ENCODE measurements at regions not wholly inside any gene's neighbourhood (a gene's known extent, or its start where the extent isn't known, plus 50 kb on each side); places are given as distances from the start of the nearest gene placed in this dataset.

DNA sequence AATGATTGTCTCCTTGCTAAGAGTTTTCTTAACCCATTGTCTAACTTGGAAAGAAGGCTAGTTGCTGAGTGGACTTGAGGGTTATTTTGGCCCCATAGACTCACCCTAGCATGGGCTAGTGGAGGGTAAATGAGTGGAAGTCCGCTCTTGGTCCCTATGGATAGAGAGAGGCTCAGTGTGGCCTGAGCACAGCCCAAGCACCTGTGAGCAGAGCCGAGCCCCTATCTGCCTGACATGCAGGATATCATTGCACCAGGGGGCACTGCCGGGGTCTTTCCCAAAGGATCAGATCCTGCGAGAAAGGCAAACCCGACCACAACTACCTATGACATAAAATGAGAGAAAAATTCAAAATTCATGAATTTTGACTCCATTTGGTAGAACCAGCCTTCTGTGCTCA is 70.6 kb upstream of the GGTLC1 start:
- DNase-seq (ENCODE audit: low read depth, low spot score) (no peak), ATAC-seq (no peak)
- POLR2A ChIA-PET: no interaction called here
- Histone ChIP-seq H3K27ac (ENCODE audit: low read length) (no peak overlapping the region), H3K4me3 (ENCODE audit: low read depth in 2 of 2, low read length in 2 of 2) (no peak overlapping the region), H3K36me3 (ENCODE audit: control insufficient read depth, insufficient read depth, low read length) (no peaks in the 10 kb centered on the region), H3K9me3 (ENCODE audit: control insufficient read depth, insufficient read depth, low read depth, low read length) (no peaks in the 10 kb centered on the region), H3K4me1 (ENCODE audit: control insufficient read depth, insufficient read depth, low read length) (no peaks in the 10 kb centered on the region), H3K27me3 (ENCODE audit: control insufficient read depth, insufficient read depth, low read length) (no peaks in the 10 kb centered on the region; the same call in 1 of the 2 replicates)
- CTCF ChIA-PET: no interaction called here
- TF ChIP-seq, protein P1, sequence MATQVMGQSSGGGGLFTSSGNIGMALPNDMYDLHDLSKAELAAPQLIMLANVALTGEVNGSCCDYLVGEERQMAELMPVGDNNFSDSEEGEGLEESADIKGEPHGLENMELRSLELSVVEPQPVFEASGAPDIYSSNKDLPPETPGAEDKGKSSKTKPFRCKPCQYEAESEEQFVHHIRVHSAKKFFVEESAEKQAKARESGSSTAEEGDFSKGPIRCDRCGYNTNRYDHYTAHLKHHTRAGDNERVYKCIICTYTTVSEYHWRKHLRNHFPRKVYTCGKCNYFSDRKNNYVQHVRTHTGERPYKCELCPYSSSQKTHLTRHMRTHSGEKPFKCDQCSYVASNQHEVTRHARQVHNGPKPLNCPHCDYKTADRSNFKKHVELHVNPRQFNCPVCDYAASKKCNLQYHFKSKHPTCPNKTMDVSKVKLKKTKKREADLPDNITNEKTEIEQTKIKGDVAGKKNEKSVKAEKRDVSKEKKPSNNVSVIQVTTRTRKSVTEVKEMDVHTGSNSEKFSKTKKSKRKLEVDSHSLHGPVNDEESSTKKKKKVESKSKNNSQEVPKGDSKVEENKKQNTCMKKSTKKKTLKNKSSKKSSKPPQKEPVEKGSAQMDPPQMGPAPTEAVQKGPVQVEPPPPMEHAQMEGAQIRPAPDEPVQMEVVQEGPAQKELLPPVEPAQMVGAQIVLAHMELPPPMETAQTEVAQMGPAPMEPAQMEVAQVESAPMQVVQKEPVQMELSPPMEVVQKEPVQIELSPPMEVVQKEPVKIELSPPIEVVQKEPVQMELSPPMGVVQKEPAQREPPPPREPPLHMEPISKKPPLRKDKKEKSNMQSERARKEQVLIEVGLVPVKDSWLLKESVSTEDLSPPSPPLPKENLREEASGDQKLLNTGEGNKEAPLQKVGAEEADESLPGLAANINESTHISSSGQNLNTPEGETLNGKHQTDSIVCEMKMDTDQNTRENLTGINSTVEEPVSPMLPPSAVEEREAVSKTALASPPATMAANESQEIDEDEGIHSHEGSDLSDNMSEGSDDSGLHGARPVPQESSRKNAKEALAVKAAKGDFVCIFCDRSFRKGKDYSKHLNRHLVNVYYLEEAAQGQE (IDR thresholded peaks at IDR 0.05; ENCODE audit: insufficient read depth in 1 of 2, low read depth in 2 of 2, low read length in 1 of 2): no peak
- TF ChIP-seq POLR2AphosphoS5 (IDR thresholded peaks at IDR 0.05; ENCODE audit: low read depth, low read length) (no peak), SIN3A (IDR thresholded peaks at IDR 0.05; ENCODE audit: borderline replicate concordance, insufficient read depth, low read depth, low read length) (no peak), TCF7L2 (IDR thresholded peaks at IDR 0.05; ENCODE audit: low read depth, low read length) (no peak)
- TF ChIP-seq, protein P2, sequence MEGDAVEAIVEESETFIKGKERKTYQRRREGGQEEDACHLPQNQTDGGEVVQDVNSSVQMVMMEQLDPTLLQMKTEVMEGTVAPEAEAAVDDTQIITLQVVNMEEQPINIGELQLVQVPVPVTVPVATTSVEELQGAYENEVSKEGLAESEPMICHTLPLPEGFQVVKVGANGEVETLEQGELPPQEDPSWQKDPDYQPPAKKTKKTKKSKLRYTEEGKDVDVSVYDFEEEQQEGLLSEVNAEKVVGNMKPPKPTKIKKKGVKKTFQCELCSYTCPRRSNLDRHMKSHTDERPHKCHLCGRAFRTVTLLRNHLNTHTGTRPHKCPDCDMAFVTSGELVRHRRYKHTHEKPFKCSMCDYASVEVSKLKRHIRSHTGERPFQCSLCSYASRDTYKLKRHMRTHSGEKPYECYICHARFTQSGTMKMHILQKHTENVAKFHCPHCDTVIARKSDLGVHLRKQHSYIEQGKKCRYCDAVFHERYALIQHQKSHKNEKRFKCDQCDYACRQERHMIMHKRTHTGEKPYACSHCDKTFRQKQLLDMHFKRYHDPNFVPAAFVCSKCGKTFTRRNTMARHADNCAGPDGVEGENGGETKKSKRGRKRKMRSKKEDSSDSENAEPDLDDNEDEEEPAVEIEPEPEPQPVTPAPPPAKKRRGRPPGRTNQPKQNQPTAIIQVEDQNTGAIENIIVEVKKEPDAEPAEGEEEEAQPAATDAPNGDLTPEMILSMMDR (IDR thresholded peaks at IDR 0.05): no peak
- no TSS peak for BruUV-seq (replicated peaks)
- in situ Hi-C loops (cut with HindIII; ENCODE audit: low pct_unique_long_range_greater_than_20kb, low sequenced_read_pairs): no loop called here
- intact Hi-C loops (cut with micrococcal nuclease; ENCODE audit: unreplicated experiment): no loop called here

DNA sequence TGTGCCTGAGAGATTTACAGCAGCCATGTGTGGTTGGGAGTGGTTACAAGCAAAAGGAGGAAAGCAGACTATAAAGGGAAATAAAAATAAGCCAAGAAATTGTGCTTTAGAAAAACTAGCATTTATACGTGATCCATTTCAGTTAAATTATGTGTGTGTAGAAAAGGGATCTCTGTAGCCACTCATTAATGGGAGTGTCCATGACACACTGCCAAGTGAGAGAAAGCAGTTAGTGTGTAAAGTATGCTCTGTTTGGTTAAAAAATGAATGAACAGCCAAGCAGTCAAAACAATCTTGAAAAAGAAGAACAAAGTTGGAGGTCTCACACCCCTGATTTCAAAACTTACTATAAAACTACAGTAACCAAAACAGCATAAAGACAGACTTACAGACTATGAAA is 67.9 kb upstream of the GGTLC1 start:
- in situ Hi-C loops (cut with HindIII; ENCODE audit: low pct_unique_long_range_greater_than_20kb, low sequenced_read_pairs): no loop called here
- TF ChIP-seq TCF7L2 (IDR thresholded peaks at IDR 0.05; ENCODE audit: low read depth, low read length): no peak
- TF ChIP-seq, protein P2 (IDR thresholded peaks at IDR 0.05): no peak
- TF ChIP-seq, protein P1 (IDR thresholded peaks at IDR 0.05; ENCODE audit: insufficient read depth in 1 of 2, low read depth in 2 of 2, low read length in 1 of 2): no peak
- no peak for TF ChIP-seq POLR2AphosphoS5 (IDR thresholded peaks at IDR 0.05; ENCODE audit: low read depth, low read length)
- no peak for TF ChIP-seq SIN3A (IDR thresholded peaks at IDR 0.05; ENCODE audit: borderline replicate concordance, insufficient read depth, low read depth, low read length)
- BruUV-seq (replicated peaks): no TSS peak

More for the DNA sequence above, 67.9 kb upstream of the GGTLC1 start:
- H3K36me3 ChIP-seq (ENCODE audit: control insufficient read depth, insufficient read depth, low read length): no peaks in the 10 kb centered on the region
- ChIA-PET CTCF (no interaction called here), POLR2A (no interaction called here)
- ATAC-seq (no peak), DNase-seq (ENCODE audit: low read depth, low spot score) (no peak)
- H3K9me3 ChIP-seq (ENCODE audit: control insufficient read depth, insufficient read depth, low read depth, low read length): no peaks in the 10 kb centered on the region
- no peak overlapping the region for H3K4me3 ChIP-seq (ENCODE audit: low read depth in 2 of 2, low read length in 2 of 2)
- H3K27me3 ChIP-seq (ENCODE audit: control insufficient read depth, insufficient read depth, low read length): no peaks in the 10 kb centered on the region; the same call in 1 of the 2 replicates
- intact Hi-C loops (cut with micrococcal nuclease; ENCODE audit: unreplicated experiment): no loop called here
- H3K27ac ChIP-seq (ENCODE audit: low read length): no peak overlapping the region
- H3K4me1 ChIP-seq (ENCODE audit: control insufficient read depth, insufficient read depth, low read length): no peaks in the 10 kb centered on the region
